ENCODE measurements at regions not wholly inside any gene's neighbourhood (a gene's known extent, or its start where the extent isn't known, plus 50 kb on each side); places are given as distances from the start of the nearest gene placed in this dataset.

DNA sequence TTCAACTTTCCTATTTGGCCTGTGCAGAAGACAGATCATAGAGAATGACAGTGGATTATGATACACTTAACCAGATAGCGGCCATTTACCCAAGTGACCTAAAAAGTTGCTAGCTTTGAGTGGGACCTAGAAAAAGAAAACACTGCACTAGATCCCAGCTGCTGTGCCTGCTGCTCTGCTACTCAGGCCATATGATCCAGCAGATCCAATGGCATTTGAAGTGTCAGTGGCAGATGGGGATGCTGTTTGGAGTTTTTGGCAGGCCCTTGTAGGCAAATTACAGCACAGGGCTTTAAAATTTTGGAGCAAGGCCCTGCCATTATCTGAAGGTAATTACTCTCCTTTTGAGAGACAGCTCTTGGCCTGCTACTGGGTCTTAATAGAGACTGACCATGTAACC, 74.0 kb upstream of the KCNE2 start:
- TF ChIP-seq, protein P1, sequence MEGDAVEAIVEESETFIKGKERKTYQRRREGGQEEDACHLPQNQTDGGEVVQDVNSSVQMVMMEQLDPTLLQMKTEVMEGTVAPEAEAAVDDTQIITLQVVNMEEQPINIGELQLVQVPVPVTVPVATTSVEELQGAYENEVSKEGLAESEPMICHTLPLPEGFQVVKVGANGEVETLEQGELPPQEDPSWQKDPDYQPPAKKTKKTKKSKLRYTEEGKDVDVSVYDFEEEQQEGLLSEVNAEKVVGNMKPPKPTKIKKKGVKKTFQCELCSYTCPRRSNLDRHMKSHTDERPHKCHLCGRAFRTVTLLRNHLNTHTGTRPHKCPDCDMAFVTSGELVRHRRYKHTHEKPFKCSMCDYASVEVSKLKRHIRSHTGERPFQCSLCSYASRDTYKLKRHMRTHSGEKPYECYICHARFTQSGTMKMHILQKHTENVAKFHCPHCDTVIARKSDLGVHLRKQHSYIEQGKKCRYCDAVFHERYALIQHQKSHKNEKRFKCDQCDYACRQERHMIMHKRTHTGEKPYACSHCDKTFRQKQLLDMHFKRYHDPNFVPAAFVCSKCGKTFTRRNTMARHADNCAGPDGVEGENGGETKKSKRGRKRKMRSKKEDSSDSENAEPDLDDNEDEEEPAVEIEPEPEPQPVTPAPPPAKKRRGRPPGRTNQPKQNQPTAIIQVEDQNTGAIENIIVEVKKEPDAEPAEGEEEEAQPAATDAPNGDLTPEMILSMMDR (conservative IDR thresholded peaks at IDR 0.05 in 1 of 2, IDR thresholded peaks at IDR 0.05 in 1 of 2; ENCODE audit: extremely low read depth in 1 of 2, insufficient read depth in 1 of 2, low read depth in 1 of 2, low read length in 2 of 2), result no peak
- no peak for TF ChIP-seq EZH2 (IDR thresholded peaks at IDR 0.05; ENCODE audit: borderline replicate concordance, low read length)

Data from mammary epithelial cell (primary cell).